HG03108 (cell line): ENCODE measurements at regions not wholly inside any gene's neighbourhood (a gene's known extent, or its start where the extent isn't known, plus 50 kb on each side); places are given as distances from the start of the nearest gene placed in this dataset.
"Not testable (repeated sequence)": the region's sequence is repeated elsewhere in the genome, so short reads cannot be mapped to it uniquely, and the experiment has no call there.

Experiments
- ATAC-seq: cut with Tn5 transposase; IDR thresholded peaks from one replicate; pipeline ENCODE4 v1.9.1; 2021; ENCODE audit warnings: moderate library complexity; ENCODE audit not compliant: unreplicated experiment

DNA sequence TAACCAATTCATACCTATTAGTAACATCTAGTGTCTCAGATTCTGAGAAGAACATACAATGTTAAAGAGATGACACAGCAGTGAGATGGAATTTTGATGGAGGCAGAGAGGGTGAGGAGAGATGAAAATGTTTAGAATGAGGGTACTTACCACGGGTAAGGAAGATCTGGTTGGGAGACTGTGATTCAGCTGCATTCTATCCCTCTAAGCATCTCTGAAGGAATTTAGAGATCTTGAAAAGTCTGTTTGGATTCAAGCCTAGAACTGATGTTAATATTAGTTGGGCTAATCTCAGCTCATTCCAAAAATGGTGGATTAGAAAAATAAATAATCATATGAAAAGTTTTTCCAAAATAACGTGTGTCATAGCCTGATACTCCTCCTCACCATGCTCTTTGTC is 191.5 kb upstream of the CLINT1 start:
- no peak for ATAC-seq

DNA sequence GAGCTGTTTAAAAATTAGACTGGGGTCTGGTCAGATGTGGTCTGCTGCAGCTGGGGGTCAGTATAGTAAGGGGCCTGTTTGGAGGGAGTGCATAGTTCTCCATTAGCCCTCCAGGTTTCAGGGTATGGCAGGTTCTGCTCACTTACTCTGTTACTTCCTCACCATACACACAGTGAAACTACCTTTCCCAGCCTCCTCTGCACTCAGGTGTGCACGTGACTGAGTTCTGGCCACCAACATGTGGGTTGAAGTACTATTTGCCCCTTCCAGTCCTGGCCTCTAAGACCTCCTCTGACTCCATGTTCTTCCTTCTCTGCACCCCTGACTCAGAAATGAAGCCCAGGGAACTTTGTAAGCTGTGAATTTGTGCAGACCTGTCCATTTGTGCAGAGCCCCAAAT is 190.5 kb upstream of the CLINT1 start:
- ATAC-seq, result no peak

DNA sequence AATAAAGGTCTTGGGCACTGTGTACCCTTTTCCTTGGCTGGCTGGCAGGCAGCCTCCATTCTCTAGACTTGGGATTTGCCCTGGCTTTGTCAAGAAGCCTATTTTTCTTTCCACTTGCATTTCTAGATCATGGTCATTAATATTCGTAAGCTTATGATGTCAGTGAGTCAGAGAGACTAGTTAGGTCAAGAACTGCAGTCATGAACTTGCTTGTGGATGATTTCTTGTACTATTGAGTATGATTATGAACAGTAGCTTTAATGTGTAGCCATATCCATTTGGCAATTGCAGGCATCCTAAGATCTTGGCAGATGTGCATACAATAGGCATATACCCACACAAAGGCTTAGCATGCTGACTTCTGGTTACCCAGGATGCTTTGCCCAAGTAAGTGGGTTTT is 186.8 kb upstream of the CLINT1 start:
- no peak for ATAC-seq

DNA sequence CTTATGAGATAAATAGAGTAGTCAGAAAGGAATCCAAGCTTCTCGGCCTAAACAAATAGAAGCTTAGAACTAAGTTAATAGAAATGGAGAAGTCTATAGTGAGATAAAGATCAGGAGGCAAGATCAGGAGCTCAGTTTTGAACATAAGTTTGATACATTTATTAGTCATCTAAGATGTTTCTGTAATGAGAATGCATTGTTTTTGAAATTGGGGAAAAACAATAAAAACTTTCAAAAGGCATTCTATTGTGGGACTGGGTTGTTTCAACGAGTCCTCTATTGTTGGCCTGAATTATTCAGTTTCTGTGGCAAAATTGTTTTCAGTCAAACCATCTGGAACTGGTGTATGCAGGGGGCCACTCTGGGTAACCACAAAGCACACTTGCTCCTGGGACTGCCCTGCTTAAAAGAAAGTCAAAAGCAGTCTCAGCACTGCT is 181.0 kb upstream of the CLINT1 start:
- ATAC-seq, result no peak

DNA sequence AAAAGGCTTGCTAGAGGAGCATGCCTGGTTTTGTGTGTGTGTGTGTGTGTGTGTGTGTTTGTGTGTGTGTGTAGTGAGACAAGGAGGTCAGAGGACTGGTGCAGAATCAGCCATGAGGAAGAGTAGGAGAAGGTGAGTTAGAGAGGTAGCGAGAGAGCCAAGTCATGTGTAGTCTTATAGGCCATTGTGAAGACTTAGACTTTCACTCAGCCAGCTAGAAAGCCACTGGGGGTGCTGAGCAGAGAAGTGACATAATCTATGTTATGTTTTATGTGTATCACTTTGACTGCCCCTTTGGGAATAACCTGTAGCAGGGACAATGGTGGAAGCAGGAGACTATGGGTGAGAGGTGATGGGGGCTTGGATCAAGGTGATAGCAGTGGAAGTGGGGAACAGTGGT is 180.5 kb upstream of the CLINT1 start:
- ATAC-seq, result no peak

DNA sequence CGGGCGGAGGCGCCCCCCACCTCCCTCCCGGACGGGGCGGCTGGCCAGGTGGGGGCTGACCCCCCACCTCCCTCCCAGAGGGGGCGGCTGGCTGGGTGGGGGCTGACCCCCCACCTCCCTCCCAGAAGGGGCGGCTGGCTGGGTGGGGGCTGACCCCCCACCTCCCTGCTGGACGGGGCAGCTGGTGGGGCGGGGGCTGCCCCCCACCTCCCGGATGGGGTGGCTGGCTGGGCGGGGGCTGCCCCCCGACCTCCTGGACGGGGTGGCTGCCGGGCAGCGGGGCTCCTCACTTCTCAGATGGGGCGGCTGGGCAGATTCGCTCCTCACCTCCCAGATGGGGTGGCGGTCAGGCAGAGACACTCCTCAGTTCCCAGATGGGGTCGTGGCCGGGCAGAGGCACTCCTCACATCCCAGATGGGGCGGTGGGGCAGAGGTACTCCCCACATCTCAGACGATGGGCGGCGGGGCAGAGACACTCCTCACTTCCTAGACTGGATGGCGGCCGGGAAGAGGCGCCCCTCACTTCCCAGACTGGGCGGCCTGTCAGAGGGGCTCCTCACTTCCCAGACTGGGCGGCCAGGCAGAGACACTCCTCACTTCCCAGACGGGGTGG is 178.1 kb upstream of the CLINT1 start:
- not testable (repeated sequence) for ATAC-seq

DNA sequence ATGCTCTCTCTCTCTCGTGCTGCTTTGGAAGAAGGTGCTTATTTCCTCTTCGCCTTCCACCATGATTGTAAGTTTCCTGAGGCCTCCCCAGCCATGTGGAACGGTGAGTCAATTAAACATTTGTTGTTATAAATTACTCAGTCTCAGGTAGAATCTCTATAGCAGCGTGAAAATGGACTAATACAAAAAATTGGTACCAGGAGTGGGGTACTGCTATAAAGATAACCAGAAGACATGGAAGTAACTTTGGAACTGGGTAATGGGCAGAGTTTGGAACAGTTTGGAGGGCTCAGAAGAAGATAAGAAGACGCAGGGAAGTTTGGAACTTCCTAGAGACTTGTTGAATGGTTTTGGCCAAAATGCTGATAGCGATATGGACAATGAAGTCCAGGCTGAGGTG is 175.6 kb upstream of the CLINT1 start:
- ATAC-seq, result not testable (repeated sequence)

DNA sequence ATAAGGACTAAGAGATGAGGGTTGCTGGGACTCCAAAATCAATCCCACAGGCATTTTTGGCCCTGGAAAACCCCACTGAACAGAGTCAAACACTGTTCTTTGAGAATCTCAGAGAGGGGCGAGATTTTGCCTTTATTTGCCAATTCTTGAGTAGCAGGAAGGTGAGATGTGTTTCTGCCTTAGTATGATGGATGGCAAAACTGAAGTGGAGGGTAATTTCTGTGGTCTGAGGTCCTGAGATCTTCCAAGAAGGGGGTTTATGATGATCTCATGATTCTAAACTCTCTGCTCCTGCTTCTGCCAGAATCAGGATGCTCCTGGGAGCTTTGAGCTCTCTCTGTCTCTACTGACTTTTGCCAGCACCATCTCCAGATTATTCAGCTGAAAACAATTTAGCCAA is 174.8 kb upstream of the CLINT1 start:
- no peak for ATAC-seq

DNA sequence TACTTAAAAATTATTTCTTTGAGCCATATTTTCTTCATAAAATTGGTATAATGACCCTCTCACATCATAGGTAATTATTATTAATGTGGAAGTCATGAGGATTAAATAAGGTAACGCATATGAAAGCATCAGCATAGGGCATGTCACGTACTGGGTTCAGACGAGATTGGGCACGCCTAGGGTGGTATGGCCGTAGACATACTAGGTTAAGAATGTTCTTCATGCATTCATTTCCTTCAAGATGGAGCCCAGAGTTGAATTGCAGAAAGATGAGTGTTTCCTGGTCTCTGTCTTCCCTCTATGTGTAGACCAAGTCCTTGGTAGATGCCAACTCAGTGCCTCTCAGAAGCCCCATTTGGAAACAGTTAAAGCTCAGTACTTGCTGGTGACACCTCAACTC is 174.1 kb upstream of the CLINT1 start:
- no peak for ATAC-seq

DNA sequence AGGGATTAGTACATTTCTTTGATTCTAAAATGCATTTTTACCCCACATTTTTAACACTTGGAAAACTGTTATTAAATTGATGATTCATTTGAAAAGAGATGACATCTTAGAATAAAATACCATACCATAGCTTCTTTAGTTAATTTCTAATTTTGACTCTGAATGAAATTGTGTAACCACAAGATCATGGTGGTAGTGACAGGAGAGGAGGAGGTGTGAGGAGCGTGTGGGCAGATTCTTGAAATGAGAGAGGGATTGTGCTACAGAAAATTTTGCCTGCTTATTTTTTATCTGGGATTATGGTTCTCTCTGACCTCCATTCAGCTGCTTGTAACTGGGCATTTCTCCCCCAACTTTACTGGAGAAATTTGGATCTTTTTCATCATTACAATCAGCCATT is 173.3 kb upstream of the CLINT1 start:
- no peak for ATAC-seq

DNA sequence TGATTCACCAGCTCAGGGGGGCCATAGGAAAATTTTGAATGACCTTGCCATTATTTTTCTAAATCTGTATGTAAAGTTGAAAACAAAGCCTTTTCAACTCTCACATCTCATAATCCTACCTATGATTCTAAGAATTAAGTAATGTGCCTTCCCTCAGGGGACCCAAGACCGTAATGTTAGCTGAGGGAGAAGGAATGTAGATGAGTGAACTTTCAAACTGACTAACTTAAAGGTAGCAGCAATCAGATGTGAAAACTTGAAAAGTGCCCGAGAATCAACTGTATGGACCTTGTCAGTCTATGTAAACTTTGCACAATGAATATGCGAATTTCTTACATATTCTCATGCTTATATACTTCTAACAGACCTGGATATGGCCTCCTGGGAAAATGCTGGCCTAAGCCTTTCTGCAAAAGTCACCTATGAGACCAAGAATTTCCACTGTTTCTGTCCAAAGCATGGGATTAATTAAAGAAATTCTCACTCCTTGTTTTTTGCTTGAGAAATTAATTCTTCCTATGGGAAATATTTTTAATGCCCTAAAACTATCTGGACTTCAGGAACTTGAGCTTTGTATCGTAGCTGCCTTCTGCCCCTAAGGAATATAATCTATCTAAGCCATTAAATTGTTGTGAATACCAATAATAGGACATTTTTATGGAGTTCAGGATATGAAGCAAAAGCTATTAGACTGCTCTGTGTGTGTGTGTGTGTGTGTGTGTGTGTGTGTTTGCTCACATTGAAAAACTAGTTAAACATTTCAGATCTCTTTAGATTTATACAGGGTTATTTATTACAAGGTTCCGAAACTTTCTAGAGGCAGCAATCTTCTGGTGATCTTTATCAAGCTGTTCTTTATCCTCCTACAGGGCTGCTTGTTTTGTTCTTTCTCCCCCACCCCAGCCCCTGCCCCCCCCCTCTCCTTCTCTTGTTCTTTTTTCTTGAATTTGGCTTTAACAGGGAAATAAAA is 169.1 kb upstream of the CLINT1 start:
- no peak for ATAC-seq

DNA sequence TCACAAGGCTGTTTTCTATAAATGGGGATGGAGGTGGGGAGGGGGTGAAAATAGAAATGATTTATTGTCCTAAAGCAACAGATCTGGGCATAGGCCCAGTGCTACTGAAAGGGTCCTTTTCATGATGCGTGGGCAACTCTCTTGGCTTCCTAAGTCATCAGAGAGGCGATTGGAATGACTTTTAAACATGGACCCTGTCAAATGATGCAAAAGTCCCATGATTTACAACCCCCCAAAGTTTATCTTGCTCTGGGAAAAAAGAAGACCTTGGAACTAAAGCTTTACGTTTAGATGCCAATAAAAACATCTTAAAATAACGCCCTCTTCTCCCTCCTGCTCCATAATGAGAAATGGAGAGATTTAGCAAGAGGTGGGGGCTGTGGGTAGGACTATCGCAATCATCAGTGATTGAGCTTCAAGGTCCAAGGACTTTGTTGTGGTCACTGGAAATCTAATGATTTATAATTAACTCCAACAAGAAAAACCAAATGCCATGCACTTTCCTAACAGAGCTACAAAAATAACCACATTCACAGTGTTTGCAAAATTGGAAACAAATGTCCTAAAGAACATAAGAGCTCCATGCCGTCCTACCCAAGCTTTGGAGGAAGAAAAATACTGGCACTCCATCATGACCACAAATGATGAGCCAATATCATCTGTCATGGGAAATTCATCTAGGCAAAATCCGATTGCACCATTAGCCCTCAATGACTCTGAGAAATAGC is 167.5 kb upstream of the CLINT1 start:
- no peak for ATAC-seq

DNA sequence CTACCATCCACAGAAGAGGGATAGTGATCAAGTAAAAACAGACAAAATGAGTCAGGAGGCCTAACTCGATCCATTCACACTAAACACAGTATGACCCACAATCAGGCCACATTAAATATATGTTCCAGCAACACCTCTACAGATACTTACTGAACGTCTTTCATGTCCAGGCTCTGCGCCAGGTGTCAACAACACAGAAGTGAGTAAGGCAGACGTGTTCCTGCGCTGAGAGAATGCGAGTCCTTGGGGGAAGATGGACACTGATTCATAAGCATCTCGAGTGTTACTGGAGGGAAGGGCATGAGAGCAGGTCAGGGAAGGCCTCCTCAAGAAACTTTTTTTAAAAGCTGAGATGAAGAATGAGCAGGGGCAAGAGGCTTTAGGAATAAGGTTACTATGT is 164.3 kb upstream of the CLINT1 start:
- ATAC-seq, result no peak

DNA sequence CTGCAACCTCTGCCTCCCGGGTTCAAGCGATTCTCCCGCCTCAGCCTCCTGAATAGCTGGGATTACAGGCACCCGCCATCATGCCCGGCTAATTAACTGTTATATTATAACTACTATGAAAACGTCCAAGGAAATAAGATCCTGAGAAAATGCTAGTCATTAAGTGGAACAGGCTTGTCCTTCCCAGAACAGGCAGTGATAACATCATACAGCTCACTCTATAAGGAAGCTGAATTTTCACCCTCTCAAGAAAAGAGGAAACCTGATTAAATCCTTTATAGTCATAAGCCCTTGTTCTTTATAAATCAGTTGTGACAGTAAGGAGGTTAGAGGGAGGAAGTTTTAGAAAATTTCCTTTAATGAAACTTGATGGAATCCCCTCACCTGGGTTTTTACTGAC is 163.9 kb upstream of the CLINT1 start:
- ATAC-seq, result no peak

DNA sequence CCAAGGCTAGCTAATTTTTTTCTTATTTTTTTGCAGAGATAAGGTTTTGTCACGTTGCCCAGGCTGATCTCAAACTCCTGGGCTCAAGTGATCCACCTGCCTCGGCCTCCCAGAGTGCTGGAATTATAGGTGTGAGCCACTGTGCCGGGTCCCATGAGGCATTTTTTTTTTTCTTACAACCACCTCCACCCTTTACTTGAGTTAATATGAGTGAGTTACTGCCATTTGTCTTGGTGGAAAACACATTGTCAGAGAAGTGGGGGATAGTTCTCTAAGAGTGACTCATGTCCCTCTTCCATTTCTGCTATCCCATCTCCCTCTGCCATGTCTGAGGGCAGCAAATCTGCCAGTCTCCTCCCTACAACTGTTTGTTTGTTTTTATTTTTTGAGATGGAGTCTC is 163.4 kb upstream of the CLINT1 start:
- no peak for ATAC-seq

DNA sequence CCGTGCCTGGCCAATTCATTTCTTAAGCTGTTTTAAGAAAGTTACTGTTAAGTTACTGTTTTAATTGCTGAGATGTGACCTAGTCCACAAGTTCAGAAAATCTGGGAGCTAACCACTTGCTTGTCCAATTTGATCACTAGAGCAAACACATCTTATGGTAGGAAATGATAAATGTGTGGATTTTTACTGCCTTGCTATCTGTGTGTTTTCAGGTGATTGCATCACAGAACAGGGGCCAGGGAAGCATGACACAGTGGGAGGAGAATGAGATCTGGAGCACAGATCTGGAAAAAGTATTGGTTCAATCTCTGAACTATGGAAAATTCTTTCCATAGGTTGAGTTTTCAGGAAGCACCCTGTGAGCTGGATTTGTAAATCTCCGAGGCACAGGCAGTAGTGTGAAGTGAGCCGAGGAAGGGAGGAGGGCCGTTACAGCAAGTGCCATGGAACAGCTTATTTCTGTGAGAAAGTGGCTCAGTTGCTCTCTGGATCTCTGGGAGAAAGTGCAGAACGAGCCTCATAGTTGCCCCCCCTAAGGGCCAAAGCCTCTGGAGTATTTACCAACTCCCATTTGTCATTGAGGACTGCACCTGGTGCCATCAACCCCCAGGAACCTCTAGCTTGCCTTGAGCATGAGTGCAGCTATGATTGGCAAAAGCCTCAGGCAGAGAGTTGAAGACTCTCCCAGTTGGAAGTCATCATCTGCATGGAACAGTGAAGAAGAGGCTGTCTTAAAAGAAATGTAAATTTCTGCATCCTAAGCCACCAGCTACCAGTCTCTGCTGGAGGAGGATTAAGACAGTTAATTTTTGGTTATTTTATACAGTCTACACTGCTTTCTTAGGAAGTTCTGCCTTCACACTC is 161.8 kb upstream of the CLINT1 start:
- ATAC-seq, result no peak

DNA sequence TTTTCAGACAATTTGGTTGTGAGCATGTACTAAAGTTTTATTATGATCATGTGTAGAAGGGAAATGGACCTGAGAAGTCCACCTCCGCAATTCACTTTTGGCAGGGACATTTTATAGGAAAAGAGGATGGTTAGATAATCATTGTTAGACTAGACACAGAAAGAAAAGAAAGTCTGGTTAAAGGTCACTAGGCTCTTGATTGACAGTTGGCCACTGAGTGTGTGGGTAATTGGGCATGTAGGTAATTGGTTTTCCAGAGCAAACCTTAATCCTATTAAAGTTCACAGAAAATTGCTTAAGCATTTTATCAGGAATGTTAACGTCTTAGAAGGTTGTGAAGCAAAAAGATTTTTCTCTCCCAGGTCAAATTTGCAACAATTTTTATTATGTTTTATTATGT is 158.5 kb upstream of the CLINT1 start:
- ATAC-seq, result no peak

DNA sequence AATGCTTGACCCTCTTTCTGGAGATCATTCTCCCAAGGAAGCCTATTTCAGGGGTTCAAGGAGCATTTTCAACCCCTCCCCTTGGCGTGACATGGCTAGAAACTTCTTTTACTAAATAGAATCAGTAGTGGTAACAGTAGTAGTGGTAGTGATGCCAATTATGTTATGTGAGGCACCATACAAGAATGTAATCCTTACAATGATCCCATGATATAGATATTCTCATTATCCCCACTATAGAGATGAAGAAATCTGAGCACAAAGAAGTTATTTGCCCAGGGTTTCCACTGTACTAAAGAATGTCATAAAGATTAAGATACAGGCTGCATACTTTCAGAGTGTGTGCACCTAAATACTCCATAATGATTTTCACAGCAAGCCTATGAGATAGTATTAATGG is 155.4 kb upstream of the CLINT1 start:
- ATAC-seq, result no peak

DNA sequence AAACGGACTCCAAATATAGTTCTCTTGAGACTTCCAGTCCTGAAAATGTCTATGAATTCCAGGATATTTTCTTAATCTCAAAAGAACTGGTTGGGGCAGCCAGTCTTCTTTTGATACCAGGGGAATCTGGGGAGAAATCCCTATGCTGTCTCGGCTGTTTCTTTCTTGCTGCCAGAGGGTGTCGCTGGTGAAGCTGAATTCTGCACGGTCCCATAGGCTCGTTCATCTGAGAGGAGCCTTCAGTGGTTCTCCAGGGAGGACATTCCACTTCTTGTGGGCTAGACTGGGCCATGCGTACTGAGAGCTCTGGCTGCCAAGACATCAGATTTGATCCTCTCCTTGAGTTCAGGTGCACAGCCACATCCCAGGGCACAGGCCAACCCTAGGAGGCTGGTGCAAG is 155.0 kb upstream of the CLINT1 start:
- ATAC-seq, result no peak

DNA sequence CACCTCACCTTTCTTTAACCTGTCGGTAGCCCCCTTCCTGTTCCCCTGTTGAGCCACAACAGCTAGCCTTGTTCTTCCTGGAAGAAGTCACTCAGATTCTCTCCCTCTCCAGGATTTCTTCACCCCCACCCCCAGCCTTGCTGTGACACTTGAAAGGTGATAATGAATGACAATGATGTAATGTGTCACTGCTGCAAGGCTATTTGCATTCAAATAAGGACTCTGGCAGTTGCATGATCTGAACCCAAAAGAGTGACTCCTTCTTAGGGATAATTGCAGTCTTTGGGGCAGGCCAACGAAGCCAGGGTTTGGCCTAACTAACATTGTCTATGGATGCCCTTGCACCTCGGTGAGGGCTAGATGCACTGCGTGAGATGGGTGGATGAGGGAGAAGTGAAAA is 154.4 kb upstream of the CLINT1 start:
- no peak for ATAC-seq

DNA sequence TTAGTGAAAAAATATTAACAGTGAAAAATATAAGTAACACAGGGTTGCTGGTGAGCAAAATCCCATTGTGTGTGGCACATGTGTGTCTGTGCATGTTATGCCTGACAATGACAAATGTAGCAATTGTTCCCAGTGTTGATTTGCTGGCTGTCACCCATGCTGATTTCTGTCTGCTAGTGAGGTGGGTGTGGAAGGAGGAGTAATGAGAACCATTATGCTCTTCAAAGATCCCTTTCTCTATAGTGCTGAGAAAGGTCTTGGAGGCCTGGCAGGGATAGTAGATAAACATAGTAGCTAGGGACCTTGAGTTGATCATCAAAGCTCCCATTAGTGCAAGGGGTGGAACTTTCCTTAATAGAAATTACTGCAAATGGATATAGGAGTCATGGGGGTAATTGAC is 152.5 kb upstream of the CLINT1 start:
- no peak for ATAC-seq
